ENCODE measurements at regions not wholly inside any gene's neighbourhood (a gene's known extent, or its start where the extent isn't known, plus 50 kb on each side); places are given as distances from the start of the nearest gene placed in this dataset.

- H4K20me1 ChIP-seq (ENCODE audit: control insufficient read depth, insufficient read depth, low read length, poor library complexity, severe bottlenecking) = no peaks in the 10 kb centered on the region
- peaks cover 2% of the 10 kb centered on the region for H3K4me1 Mint-ChIP-seq
- ChIA-PET POLR2A (no interaction called here), CTCF (no interaction called here)
- H2AFZ ChIP-seq (ENCODE audit: insufficient read depth, low read depth, low read length, poor library complexity, severe bottlenecking) = no peak overlapping the region
- no peaks in the 10 kb centered on the region for H3K27me3 Mint-ChIP-seq
- H3K4me2 ChIP-seq (replicated peaks; ENCODE audit: low read depth, low read length, poor library complexity, severe bottlenecking) = no peak overlapping the region
- no peak overlapping the region for H3K9ac ChIP-seq (ENCODE audit: low read length)
- H3K79me2 ChIP-seq (ENCODE audit: control insufficient read depth, insufficient read depth, low read length) = no peaks in the 10 kb centered on the region
- H3K9me3 ChIP-seq (ENCODE audit: control extremely low read depth in 1 of 3, control insufficient read depth in 2 of 3, insufficient read depth in 1 of 3, low read length in 2 of 3) = peaks cover 0 to 2% (median 0%) of the 10 kb centered on the region in 3 donors
- no peaks in the 10 kb centered on the region for H3K36me3 ChIP-seq (replicated peaks in 1 of 2; ENCODE audit: control extremely low read depth in 1 of 2, control insufficient read depth in 1 of 2, extremely low read depth in 1 of 2, insufficient read depth in 2 of 2, low read length in 1 of 2)
- no peak overlapping the region for H3K27ac Mint-ChIP-seq
- no peak overlapping the region for H3K27ac ChIP-seq (ENCODE audit: low read length in 2 of 2)
- no peak for TF ChIP-seq EZH2 (IDR thresholded peaks at IDR 0.05; ENCODE audit: borderline replicate concordance, insufficient read depth, low read depth, low read length, poor library complexity, severe bottlenecking)
- TF ChIP-seq, protein P1, sequence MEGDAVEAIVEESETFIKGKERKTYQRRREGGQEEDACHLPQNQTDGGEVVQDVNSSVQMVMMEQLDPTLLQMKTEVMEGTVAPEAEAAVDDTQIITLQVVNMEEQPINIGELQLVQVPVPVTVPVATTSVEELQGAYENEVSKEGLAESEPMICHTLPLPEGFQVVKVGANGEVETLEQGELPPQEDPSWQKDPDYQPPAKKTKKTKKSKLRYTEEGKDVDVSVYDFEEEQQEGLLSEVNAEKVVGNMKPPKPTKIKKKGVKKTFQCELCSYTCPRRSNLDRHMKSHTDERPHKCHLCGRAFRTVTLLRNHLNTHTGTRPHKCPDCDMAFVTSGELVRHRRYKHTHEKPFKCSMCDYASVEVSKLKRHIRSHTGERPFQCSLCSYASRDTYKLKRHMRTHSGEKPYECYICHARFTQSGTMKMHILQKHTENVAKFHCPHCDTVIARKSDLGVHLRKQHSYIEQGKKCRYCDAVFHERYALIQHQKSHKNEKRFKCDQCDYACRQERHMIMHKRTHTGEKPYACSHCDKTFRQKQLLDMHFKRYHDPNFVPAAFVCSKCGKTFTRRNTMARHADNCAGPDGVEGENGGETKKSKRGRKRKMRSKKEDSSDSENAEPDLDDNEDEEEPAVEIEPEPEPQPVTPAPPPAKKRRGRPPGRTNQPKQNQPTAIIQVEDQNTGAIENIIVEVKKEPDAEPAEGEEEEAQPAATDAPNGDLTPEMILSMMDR (IDR thresholded peaks at IDR 0.05) = no peak
- no peaks in the 10 kb centered on the region for H3K9me3 Mint-ChIP-seq (ENCODE audit: insufficient read depth)
- no peak overlapping the region for H3K4me3 Mint-ChIP-seq
- H3K4me3 ChIP-seq (ENCODE audit: control extremely low read depth in 1 of 5, extremely low read depth in 1 of 5, insufficient read depth in 1 of 5, low read depth in 2 of 5, low read length in 4 of 5) = no peak overlapping the region
- DNase-seq (no peak), ATAC-seq (ENCODE audit: low read depth) (no peak)
- H3K27me3 ChIP-seq (replicated peaks in 1 of 4; ENCODE audit: control extremely low read depth in 1 of 4, control insufficient read depth in 3 of 4, insufficient read depth in 4 of 4, low read length in 3 of 4) = no peaks in the 10 kb centered on the region
- H3K4me1 ChIP-seq (ENCODE audit: control insufficient read depth in 2 of 2, insufficient read depth in 2 of 2, low read length in 2 of 2) = no peaks in the 10 kb centered on the region
- intact Hi-C loops (cut with micrococcal nuclease) = no loop called here
These were observed 80.3 kb upstream of the IGSF10 start for GRCh38 chr3:151541178-151541577.

- WGBS (ENCODE audit: insufficient coverage) = no CpG with 5 or more reads among the region's 3 CpGs
These were observed 78.7 kb upstream of the IGSF10 start for GRCh38 chr3:151539599-151539998.

More at GRCh38 chr3:151539599-151539998, 78.7 kb upstream of the IGSF10 start:
- DNase-seq = no peak
- peaks cover 2% of the 10 kb centered on the region for H3K4me1 Mint-ChIP-seq
- no peaks in the 10 kb centered on the region for H3K36me3 ChIP-seq (replicated peaks in 1 of 2; ENCODE audit: control extremely low read depth in 1 of 2, control insufficient read depth in 1 of 2, extremely low read depth in 1 of 2, insufficient read depth in 2 of 2, low read length in 1 of 2)
- TF ChIP-seq EZH2 (IDR thresholded peaks at IDR 0.05; ENCODE audit: borderline replicate concordance, insufficient read depth, low read depth, low read length, poor library complexity, severe bottlenecking) = no peak
- intact Hi-C loops (cut with micrococcal nuclease) = no loop called here
- no peak for ATAC-seq (ENCODE audit: low read depth)
- H3K4me3 Mint-ChIP-seq = no peak overlapping the region
- no peak overlapping the region for H3K27ac Mint-ChIP-seq
- H3K27me3 ChIP-seq (replicated peaks in 1 of 4; ENCODE audit: control extremely low read depth in 1 of 4, control insufficient read depth in 3 of 4, insufficient read depth in 4 of 4, low read length in 3 of 4) = no peaks in the 10 kb centered on the region
- H3K4me3 ChIP-seq (ENCODE audit: control extremely low read depth in 1 of 5, extremely low read depth in 1 of 5, insufficient read depth in 1 of 5, low read depth in 2 of 5, low read length in 4 of 5) = no peak overlapping the region
- CTCF ChIA-PET = interaction anchor here (0.5 kb wide), 1 partner anchor 113 kb away, joined by 3 read pairs; no protein-coding TSS in a partner anchor
- no peaks in the 10 kb centered on the region for H3K27me3 Mint-ChIP-seq
- no peak overlapping the region for H3K27ac ChIP-seq (ENCODE audit: low read length in 2 of 2)
- H3K4me1 ChIP-seq (ENCODE audit: control insufficient read depth in 2 of 2, insufficient read depth in 2 of 2, low read length in 2 of 2) = no peaks in the 10 kb centered on the region
- no peak overlapping the region for H3K4me2 ChIP-seq (replicated peaks; ENCODE audit: low read depth, low read length, poor library complexity, severe bottlenecking)
- H3K79me2 ChIP-seq (ENCODE audit: control insufficient read depth, insufficient read depth, low read length) = no peaks in the 10 kb centered on the region
- H3K9ac ChIP-seq (ENCODE audit: low read length) = no peak overlapping the region
- no peaks in the 10 kb centered on the region for H4K20me1 ChIP-seq (ENCODE audit: control insufficient read depth, insufficient read depth, low read length, poor library complexity, severe bottlenecking)
- POLR2A ChIA-PET = no interaction called here
- no peak overlapping the region for H2AFZ ChIP-seq (ENCODE audit: insufficient read depth, low read depth, low read length, poor library complexity, severe bottlenecking)
- no peaks in the 10 kb centered on the region for H3K9me3 Mint-ChIP-seq (ENCODE audit: insufficient read depth)
- peaks cover 0 to 2% (median 0%) of the 10 kb centered on the region in 3 donors for H3K9me3 ChIP-seq (ENCODE audit: control extremely low read depth in 1 of 3, control insufficient read depth in 2 of 3, insufficient read depth in 1 of 3, low read length in 2 of 3)
